ENCODE measurements at regions not wholly inside any gene's neighbourhood (a gene's known extent, or its start where the extent isn't known, plus 50 kb on each side); places are given as distances from the start of the nearest gene placed in this dataset.

GRCh38 chr15:36481156-36481555 lies 98.3 kb upstream of the CDIN1 start:
- no peak for TF ChIP-seq CTCF (tag by site-specific recombination; IDR thresholded peaks at IDR 0.05)
- TF ChIP-seq KLF10 (tag by site-specific recombination; IDR thresholded peaks at IDR 0.05): no peak
- TF ChIP-seq TRIM28 (IDR thresholded peaks at IDR 0.05; ENCODE audit: borderline replicate concordance, low read length): no peak

Data from HEK293 (cell line).